Osteoblast (primary cell): ENCODE measurements at regions not wholly inside any gene's neighbourhood (a gene's known extent, or its start where the extent isn't known, plus 50 kb on each side); places are given as distances from the start of the nearest gene placed in this dataset.

Experiments used
- DNase-seq: peaks from one replicate; pipeline ENCODE4 v3.0.0; 2011; ENCODE audit warnings: low spot score, mixed read lengths; ENCODE audit not compliant: insufficient read length; ENCODE audit errors: missing footprints
- H2AFZ ChIP-seq: 2 replicates; pipeline ENCODE4 v1.6.0; 2011; ENCODE audit warnings: mild to moderate bottlenecking, low read length
- H3K27ac ChIP-seq: 2 replicates; pipeline ENCODE4 v1.5.1; 2011; ENCODE audit warnings: mild to moderate bottlenecking, low read depth, low read length, moderate library complexity
- H3K27me3 ChIP-seq: 2 replicates; pipeline ENCODE4 v1.6.0; 2012; ENCODE audit warnings: mild to moderate bottlenecking, control low read depth, inconsistent platforms, low read length, moderate library complexity; ENCODE audit not compliant: insufficient read depth
- H3K36me3 ChIP-seq: 2 replicates; pipeline ENCODE4 v1.5.1; 2011; ENCODE audit warnings: mild to moderate bottlenecking, low read length, control low read depth, moderate library complexity; ENCODE audit not compliant: insufficient read depth
- H3K4me1 ChIP-seq: 2 replicates; pipeline ENCODE4 v1.5.1; 2011; ENCODE audit warnings: mild to moderate bottlenecking, low read length, control low read depth, moderate library complexity; ENCODE audit not compliant: insufficient read depth
- H3K4me2 ChIP-seq: 2 replicates; pipeline ENCODE4 v1.6.0; 2011; ENCODE audit warnings: mild to moderate bottlenecking, low read length; ENCODE audit not compliant: insufficient read depth
- H3K4me3 ChIP-seq: fragments of 200-600 bp; sonication (generic); 3 replicates; pipeline ENCODE4 v1.5.1; 2012; ENCODE audit warnings: mild to moderate bottlenecking, low read length, inconsistent platforms; ENCODE audit not compliant: insufficient read depth
- H3K79me2 ChIP-seq: 2 replicates; pipeline ENCODE4 v1.6.0; 2012; ENCODE audit warnings: mild to moderate bottlenecking, low read length, control low read depth, inconsistent platforms; ENCODE audit not compliant: insufficient read depth
- H3K9me3 ChIP-seq: 2 replicates; pipeline ENCODE4 v1.5.1; 2011; ENCODE audit warnings: low read depth, low read length, control low read depth
- H4K20me1 ChIP-seq: 2 replicates; pipeline ENCODE4 v1.6.0; 2012; ENCODE audit warnings: mild to moderate bottlenecking, low read length, control low read depth; ENCODE audit not compliant: insufficient read depth
- TF ChIP-seq, protein P1 (sequence below): IDR thresholded peaks from 2 replicates; pipeline ENCODE4 v1.5.1; 2011; ENCODE audit warnings: mild to moderate bottlenecking, low read depth, low read length, moderate library complexity; ENCODE audit errors: extremely low read depth

DNA sequence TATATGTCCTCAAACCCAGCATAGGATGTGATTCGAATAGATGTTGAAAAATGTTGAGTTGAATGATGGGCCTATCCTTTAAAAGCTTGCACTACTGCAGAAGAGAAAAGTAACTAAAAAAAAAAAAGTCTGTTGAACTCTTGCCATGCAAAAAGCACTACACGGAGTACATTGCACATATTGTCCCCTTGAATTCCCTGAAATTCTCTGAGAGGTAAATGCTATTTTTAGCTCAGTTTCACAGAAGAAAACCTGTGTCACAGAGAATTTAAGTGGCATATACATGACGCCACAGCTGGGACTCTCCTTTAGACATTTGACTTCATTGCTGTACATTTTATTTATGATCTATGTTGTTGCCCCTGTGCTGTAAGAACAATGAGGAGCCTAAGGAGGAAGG lies 583.8 kb downstream of the SOX6 start:
- H3K79me2 ChIP-seq, result no peaks in the 10 kb centered on the region

DNA sequence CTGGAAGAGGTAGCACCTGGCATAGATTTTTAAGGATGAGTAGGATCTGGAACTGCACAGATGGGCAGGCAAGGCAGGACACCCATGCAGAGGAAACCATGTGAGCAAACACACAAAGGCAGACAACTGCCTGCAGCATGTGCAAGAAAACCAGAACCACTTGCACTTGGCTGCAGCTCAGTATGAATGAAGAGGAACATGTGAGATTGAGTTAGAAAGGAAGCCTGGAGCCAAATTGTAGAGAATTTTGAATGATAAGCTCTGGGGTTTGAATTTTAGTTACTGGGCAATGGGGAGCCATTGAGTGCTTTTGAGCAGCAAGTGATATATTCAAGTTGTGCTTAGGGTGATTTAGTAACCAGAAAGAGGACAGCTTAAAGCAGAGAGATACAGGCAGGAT lies 583.4 kb downstream of the SOX6 start:
- Histone ChIP-seq H4K20me1 (no peaks in the 10 kb centered on the region), H3K27ac (no peak overlapping the region), H3K4me2 (no peak overlapping the region), H3K4me3 (no peak overlapping the region), H3K4me1 (no peaks in the 10 kb centered on the region), H3K79me2 (no peaks in the 10 kb centered on the region), H3K27me3 (peaks cover 2% of the 10 kb centered on the region), H2AFZ (no peak overlapping the region), H3K9me3 (no peaks in the 10 kb centered on the region), H3K36me3 (no peaks in the 10 kb centered on the region)
- DNase-seq, result no peak
- TF ChIP-seq, protein P1, sequence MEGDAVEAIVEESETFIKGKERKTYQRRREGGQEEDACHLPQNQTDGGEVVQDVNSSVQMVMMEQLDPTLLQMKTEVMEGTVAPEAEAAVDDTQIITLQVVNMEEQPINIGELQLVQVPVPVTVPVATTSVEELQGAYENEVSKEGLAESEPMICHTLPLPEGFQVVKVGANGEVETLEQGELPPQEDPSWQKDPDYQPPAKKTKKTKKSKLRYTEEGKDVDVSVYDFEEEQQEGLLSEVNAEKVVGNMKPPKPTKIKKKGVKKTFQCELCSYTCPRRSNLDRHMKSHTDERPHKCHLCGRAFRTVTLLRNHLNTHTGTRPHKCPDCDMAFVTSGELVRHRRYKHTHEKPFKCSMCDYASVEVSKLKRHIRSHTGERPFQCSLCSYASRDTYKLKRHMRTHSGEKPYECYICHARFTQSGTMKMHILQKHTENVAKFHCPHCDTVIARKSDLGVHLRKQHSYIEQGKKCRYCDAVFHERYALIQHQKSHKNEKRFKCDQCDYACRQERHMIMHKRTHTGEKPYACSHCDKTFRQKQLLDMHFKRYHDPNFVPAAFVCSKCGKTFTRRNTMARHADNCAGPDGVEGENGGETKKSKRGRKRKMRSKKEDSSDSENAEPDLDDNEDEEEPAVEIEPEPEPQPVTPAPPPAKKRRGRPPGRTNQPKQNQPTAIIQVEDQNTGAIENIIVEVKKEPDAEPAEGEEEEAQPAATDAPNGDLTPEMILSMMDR, result no peak

More for the DNA sequence above, 583.8 kb downstream of the SOX6 start:
- H3K4me1 ChIP-seq, result no peaks in the 10 kb centered on the region
- H3K36me3 ChIP-seq, result no peaks in the 10 kb centered on the region
- no peak for DNase-seq
- H3K9me3 ChIP-seq, result no peaks in the 10 kb centered on the region
- peaks cover 2% of the 10 kb centered on the region for H3K27me3 ChIP-seq
- no peaks in the 10 kb centered on the region for H4K20me1 ChIP-seq
- no peak overlapping the region for H2AFZ ChIP-seq
- H3K4me3 ChIP-seq, result no peak overlapping the region
- TF ChIP-seq, protein P1, result no peak
- H3K27ac ChIP-seq, result no peak overlapping the region
- H3K4me2 ChIP-seq, result no peak overlapping the region

DNA sequence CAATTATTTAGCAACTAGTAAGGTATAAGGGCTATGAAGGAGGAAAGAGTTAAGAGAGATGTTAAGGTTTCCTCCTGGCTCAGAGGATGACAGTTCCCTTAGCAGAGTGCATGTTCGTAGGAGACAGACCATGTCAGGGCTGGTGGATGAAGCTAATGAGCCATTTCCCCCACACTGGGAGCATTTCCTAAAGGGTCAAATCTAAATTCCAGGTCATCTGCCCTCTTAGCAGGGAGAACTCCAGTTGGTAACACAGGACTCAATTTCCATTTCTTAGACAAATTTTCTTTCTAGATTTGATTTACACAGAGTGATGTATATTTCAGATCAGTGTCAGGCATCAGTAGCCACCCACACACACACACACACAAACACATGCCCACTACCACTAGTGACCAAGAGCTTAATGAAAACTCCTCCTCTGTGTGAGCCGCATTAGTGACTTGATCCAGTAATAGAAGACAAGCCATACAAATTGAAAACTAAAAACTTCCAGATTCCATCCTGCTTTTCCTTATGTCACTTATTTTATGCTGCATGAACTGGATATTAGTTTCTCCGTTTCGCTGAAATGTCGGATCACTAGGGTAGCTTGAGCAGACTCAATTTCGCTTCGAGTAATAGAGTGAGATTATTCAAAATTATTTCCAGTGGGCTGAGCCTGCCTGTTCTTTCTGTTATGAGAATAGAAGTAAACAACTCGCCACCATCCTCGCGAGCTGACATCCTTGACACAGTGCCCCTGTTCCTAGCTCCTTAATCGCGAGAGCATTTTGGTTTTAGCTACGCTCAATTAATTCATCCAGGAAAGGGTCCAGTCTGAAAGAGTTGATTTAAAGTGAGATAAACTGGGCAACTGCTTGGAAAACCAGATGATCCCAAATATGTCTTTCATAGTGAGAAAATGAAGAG lies 582.6 kb downstream of the SOX6 start:
- Histone ChIP-seq H3K79me2 (no peaks in the 10 kb centered on the region), H3K4me1 (no peaks in the 10 kb centered on the region), H2AFZ (no peak overlapping the region), H4K20me1 (no peaks in the 10 kb centered on the region), H3K4me2 (no peak overlapping the region), H3K4me3 (no peak overlapping the region), H3K27ac (no peak overlapping the region), H3K36me3 (no peaks in the 10 kb centered on the region), H3K27me3 (peaks cover 2% of the 10 kb centered on the region), H3K9me3 (no peaks in the 10 kb centered on the region)
- TF ChIP-seq, protein P1, result no peak
- no peak for DNase-seq

DNA sequence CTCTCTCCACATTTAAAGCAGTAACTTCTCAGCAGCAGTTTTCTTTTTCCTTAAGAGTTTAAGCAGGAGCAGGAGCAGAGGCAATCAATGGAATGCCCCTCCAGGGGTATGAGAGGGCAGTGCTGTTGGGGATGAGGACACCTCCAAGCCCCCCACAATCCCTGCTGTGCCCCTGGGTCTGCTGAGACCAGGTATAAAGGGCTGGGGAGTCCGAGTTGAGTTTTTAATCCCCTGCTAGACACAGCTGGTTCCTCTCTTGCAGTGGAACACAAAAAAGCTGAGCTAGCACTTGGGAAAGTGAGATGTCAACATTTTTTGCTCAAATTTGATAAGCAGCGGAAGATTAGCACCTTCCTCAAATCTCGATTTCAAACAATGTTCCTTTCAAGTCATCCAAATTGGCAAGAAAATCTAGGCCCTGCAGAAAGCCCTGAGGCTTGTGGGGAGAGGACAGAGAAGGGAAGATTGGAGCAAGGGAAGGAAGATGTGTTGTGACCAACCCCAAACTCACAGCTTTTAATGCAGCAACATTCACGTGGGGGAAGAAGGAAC lies 581.9 kb downstream of the SOX6 start:
- Histone ChIP-seq H3K4me2 (no peak overlapping the region), H3K27me3 (peaks cover 2% of the 10 kb centered on the region), H4K20me1 (no peaks in the 10 kb centered on the region), H3K27ac (no peak overlapping the region), H3K9me3 (no peaks in the 10 kb centered on the region), H3K4me3 (no peak overlapping the region), H3K36me3 (no peaks in the 10 kb centered on the region), H3K4me1 (no peaks in the 10 kb centered on the region), H2AFZ (no peak overlapping the region), H3K79me2 (no peaks in the 10 kb centered on the region)
- TF ChIP-seq, protein P1, result no peak
- DNase-seq, result no peak
